CD4-positive, alpha-beta T cell treated with Interleukin-1 beta for 1 hour (primary cell): ENCODE measurements at regions not wholly inside any gene's neighbourhood (a gene's known extent, or its start where the extent isn't known, plus 50 kb on each side); places are given as distances from the start of the nearest gene placed in this dataset.

ENCODE experiments used
- DNase-seq, 2 donors: peaks; one replicate each; pipeline ENCODE4 v3.0.0-alpha.2; 2020 to 2022

- no peak for DNase-seq
These were observed 97.4 kb upstream of the PGRMC2 start for GRCh38 chr4:128384765-128385598.

DNA sequence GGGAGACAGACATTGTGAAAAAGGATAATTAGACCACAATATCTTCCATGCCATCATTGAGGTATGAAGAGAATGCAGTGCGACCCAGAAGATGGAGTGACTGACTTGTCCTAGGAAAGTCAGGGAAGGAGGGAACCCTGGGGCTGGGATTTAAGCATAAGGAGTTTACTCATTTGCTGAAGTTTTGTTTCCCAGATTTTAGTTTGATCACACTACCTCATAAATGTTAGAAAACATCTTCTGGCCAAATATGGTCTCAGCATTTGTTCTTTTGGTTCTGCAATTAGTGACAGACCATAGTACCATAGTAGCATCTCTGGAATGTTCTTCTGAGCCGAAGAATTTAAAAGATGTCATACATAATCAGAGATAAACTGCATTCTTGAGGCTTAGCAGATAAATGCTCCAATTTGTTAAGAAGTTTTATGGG, 96.5 kb upstream of the PGRMC2 start:
- no peak for DNase-seq

DNA sequence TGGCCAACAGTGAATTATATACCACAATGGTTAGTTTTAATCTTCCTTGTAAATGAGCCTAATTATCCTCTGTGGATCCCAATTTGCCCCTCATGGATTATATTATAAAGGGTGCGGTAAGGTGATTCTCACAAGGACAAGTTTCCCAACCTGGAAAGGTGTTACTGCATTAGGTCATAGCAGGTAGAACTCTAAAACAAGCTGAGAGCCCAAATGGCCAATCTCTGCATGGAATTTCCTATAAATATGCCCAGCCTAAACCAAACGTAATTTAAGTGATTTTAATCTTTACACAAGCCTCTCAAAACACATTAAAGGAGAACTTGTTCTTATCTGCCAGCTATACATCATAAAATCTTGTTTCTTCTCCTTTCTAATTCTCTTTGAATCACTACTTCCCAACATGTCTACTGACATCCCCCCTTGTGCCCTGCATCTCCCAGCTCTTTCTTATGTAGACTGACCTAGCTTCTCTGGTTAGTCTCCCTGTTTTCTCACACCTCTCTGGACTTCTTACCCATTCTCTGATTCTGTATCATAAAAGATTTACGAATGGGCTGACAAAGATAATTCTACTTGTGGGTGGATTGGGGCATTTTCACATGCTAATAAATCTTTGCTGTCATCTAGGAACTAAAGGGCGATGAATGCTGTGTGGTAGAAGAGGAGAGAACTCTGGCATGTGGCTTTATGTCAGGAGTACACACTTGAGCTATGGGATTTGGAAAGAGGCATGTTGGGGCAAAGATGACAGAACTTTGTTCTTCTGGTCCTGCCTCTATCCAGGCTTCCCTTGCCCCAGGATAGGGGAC, 94.3 kb upstream of the PGRMC2 start:
- no peak for DNase-seq

DNA sequence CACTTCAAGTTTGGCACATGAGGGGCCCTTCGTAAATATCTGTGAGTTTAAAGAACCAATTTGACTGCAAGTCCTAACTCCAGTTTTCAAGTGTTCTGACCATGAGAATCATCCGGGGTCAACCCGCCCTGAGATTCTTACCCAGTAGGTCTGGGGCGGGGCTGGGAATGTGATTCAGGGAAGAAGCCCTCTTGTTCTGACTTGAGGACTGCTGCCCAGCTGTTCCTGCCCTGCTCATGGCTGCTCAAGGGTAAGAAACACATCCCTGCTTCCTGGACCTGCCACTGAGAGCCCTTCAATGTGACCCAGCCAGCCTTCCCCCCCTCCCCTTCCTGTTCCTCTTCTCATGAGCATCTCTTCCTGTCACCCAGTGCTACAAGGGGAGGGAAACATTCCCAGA, 92.7 kb upstream of the PGRMC2 start:
- no peak for DNase-seq

DNA sequence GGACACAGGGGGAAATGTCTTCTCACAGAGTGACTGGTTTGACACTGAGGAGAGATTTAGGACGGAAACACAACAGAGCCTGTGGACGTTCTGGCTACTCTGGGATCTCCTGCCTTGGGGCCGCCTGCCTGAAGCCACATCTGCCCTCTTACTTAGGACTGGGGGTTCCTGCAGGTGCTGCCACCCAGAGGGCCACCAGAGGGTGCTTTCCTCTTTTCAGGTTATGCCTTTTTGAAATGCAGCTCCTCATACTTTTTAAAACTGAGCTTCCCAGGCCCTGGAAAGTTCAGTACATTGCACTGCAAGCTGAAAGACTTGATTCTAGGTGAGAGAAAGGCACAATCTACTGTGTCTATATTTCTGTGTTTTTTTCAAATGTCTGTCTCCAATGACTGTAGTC, 92.2 kb upstream of the PGRMC2 start:
- no peak for DNase-seq

DNA sequence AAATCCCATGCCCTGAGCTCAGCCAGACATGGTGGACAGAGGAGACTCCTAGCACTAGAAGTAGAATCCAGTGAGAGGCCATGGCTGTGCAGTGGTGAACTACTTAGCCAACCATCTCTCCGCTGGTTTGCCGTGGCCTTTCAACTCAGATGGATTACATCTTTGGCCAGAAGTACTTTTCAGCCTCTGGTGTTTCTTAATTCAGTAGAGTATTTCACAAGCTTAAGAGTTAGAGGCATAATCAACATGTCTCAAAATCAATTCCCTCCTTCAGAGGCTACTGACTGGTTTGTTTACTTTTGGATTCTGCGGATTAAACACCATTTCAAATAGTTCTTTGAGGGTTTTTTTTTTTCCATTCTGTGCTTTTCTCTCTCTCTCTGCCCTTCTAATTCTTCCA, 91.1 kb upstream of the PGRMC2 start:
- no peak for DNase-seq

- no peak for DNase-seq
These were observed 89.3 kb upstream of the PGRMC2 start for GRCh38 chr4:128376958-128377357.

GRCh38 chr4:128376303-128376702, 88.7 kb upstream of the PGRMC2 start:
- no peak for DNase-seq

DNA sequence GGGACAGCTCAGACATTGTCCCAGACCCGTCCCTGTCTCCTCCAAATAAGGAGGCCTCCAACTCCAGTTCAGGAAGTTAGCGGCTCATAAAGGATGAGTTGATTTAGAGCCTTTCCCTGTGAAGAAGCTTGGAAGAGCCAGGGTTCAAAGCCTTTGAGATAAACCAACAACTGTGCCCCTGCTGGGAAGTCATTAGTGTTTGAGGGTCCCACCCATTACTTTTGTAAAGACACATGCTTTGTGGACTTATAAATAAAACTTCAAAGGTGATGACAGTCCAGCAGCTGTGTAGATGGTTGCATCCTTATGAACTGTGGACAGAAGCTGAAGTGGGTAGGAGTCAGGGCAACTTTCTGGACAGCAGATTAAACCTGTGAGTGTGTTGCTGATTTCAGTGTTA, 86.0 kb upstream of the PGRMC2 start:
- DNase-seq: no peak

GRCh38 chr4:128371876-128372275, 84.3 kb upstream of the PGRMC2 start:
- no peak for DNase-seq

DNA sequence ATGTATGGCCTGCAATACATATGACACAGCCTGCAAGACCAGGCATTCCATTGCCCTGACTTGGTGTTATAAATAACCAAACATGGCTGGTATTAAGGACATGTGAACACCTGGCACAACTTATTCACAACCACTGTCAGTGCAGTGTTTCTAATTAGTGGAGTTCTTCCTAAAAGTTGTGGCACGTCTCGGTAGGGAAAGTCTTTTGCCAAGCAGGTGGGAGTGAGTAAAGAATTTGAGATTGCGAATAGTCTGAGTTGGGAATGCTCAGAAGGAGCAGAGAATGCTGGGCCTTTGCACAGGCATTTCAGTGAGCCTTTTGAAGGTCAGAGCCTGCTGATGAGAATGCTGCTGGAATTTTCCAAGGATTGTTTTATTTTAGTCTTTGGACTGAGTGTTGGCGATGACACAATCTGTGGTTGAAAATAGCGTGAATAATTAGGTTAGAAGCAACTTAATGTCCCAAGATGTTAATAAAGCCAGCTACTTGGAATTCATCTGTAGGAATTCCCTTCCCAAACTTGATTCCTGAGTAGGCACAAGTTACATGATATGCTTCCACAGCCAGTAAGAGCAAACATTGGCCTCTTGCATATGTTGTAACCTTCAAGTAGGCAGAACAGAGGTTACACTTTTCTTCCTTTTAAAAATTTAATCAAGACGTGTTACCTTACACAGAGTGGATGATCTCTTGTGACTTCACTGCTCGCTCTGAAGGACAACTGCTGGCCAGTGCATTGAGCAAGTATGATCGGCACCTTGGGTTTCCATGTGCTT, 83.6 kb upstream of the PGRMC2 start:
- no peak for DNase-seq

GRCh38 chr4:128366212-128366611, 78.6 kb upstream of the PGRMC2 start:
- no peak for DNase-seq

GRCh38 chr4:128364565-128364964, 77.0 kb upstream of the PGRMC2 start:
- DNase-seq: no peak

DNA sequence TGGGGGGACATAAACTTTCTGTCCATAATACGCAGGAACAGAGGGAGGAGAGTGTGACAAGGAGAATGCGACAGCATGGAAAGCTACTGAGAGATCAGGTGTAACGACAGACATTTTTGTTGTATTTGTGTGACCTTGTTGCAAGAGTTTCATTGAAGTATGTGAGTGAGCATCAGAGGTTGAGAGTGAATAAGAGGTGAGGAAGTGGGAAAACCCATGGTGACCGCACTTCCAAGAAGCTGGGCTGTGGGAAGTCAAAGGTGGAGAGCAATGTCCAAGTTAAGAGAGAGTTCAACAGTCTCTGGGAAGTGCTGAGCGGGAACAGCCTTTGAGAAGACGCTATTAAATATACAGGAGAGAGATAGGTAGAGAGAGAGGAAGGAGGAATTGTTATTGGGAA, 76.4 kb upstream of the PGRMC2 start:
- no peak for DNase-seq

DNA sequence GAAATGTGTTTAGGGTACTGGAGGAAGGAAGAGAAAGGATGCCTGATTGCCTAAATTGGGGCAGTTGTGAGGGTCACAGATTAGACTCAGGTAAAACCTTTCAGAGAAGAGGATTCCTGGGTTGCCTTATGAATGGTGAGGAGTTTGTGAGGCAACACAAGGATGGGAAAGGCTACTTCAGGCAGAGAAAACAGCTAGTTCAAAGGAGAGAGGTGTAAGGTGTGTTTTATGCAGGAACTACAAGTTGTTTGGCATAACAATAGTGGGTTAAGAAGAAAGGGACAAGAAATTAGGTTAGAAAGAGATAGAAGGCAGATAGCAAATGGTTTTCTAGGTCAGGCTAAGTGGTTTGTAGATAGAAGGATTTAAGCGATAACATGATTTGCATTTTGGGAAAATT, 75.1 kb upstream of the PGRMC2 start:
- DNase-seq: no peak

DNA sequence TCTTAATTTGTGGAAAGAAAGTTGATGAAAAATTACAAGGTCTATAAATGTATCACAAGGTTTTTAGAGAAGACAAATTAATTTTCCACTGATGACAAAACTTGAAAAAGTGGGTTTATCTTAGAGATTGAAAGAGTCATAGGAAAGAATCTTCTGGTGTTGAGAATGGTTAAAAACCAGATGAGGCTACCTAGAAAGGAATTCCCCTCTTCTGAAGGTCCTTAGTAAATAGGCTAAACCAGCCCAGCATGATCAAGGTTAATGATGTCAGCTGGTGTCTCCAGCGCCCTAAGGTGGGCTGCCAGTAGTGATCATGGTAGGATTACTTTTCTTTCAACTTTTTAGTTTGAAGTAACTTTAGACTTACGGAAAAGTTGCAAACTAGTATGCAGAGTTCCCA, 71.8 kb upstream of the PGRMC2 start:
- DNase-seq: no peak

DNA sequence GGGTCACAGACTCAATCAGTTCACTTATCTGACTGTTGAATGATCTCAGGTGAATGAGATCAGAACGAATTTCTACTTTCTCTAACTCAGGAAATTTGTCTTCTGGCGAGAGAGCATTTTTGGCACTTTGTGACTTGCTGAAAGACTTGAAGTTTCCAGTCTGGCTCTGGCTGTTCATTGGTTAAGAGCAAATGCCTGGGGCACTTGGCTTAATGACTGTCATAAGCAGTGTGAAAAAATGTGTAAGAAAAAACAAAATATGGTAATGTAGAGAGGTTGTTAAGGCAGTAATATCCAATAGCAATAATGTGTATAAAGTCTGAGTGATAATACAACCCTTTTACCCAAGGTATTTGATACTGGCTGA, 71.3 kb upstream of the PGRMC2 start:
- no peak for DNase-seq

GRCh38 chr4:128358231-128358912, 70.8 kb upstream of the PGRMC2 start:
- DNase-seq: no peak

GRCh38 chr4:128357286-128357685, 69.7 kb upstream of the PGRMC2 start:
- DNase-seq: no peak

- DNase-seq: no peak
These were observed 67.7 kb upstream of the PGRMC2 start for GRCh38 chr4:128355305-128355704.

GRCh38 chr4:128354205-128354821, 66.7 kb upstream of the PGRMC2 start:
- DNase-seq: no peak

- no peak for DNase-seq
These were observed 66.2 kb upstream of the PGRMC2 start for GRCh38 chr4:128353791-128354190.
